CD4-positive, alpha-beta T cell treated with Interleukin-15 for 4 hours (primary cell): ENCODE measurements at regions not wholly inside any gene's neighbourhood (a gene's known extent, or its start where the extent isn't known, plus 50 kb on each side); places are given as distances from the start of the nearest gene placed in this dataset.
"Not testable (repeated sequence)": the region's sequence is repeated elsewhere in the genome, so short reads cannot be mapped to it uniquely, and the experiment has no call there.

Source experiments
- DNase-seq: peaks from one replicate; pipeline ENCODE4 v3.0.0-alpha.2; 2020; ENCODE audit warnings: low spot score

DNA sequence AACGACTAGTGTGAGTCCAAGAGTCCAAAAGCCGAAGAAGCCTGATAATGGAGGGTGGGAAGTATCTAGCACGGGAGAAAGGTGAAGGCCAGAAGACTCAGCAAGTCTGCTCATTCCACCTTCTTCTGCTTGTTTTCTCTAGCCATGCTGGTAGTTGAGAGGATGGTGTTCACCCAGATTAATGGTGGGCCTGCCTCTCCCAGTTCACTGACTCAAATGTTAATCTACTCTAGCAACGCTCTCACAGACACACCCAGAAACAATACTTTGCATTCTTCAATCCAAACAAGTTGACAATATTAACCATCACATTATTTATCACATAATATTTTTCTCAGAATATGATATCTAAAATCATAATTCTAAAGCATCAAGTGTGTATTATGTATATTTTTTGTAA lies 1055.1 kb upstream of the PCDH10 start:
- no peak for DNase-seq

- DNase-seq = no peak
Measured at GRCh38 chr4:132097041-132097440, 1052.1 kb upstream of the PCDH10 start.

GRCh38 chr4:132101526-132101925 lies 1047.6 kb upstream of the PCDH10 start:
- DNase-seq = no peak

GRCh38 chr4:132108784-132109183 lies 1040.3 kb upstream of the PCDH10 start:
- DNase-seq = no peak

DNA sequence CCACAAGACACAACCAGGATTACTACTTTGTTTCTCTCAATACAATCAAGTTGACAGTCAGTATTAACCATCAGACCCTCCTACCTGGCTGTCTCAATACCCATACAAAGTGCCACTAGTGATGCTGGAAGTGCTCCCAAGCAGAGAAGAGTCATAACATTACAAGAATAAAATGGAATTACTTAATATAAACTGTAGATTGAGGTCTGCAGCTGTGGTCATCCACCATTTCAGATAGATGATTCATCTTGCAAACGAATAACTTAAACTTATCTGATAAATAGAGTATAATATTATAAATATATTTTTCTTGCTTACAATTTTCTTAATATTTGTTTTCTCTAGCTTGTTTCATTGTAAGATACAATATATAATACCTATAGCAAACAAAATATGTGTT lies 1034.2 kb upstream of the PCDH10 start:
- no peak for DNase-seq

DNA sequence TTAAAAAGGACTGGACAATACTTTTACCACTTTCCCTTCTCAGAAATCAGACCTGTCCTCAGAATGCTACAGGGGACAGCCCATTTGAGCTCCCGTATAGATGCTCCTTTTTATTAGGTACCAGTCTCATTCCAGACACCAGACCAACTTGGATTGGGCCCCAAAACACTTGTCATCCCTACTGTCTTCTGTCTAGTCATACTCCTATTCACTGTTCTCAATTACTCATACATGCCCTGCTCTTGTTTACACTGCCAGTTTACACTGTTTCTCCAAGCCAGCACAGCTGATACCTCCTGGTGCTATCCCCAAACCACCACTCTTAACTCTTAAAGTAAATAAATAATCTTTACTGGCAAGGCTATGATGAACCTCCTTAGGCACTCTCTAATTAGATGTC lies 1026.4 kb upstream of the PCDH10 start:
- not testable (repeated sequence) for DNase-seq

DNA sequence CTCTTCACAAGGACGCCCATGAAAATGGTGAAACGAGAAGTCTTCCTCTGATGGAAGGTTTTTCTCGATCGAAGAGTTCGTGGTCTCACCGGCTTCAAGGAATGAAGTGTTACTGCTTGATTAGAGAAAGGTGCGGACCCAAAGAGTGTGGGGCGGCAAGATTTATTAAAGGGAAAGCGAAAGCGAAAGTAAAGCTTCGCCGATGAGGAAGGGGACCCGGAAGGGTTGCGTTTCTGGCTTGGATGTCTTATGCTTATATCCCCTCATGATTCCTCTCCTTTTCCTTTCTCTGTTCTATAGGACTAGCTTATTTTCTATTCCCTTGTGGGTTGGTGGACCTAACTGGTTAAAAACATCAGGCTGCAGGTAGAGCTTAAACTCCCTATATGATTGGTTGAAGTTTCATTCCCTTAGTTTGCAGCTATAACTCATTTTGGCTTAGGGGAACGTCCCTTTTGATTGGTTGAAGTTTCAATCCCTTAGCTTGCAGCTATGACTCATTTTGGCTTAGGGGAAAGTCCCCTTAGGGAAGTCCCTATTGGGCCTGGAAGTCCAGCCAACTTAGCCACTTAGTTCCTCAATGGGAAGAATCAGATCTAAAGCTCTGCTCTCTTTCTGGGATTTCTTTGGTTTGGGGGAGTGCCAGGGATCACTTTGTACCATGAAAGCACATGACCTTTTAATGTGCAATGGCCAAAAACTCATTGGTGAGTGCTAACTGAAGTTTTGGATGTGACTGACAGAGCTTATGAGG lies 1025.0 kb upstream of the PCDH10 start:
- DNase-seq = no peak

DNA sequence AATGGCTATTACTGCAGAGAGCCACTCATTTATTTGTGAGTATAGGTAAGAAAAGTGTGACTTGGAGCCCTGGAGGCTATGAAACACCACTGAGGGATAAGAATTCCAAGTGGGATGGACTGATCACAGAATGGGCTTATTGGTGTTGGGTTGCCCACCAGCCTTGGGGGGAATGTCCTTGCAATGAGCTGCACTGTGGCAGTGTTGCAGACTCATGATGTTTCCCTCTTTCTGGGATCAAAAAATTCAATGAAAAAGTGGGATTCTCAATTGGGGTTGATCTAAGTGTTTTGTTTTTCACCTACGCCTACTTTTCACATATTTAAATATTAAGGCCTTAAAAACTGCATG lies 1024.5 kb upstream of the PCDH10 start:
- no peak for DNase-seq

DNA sequence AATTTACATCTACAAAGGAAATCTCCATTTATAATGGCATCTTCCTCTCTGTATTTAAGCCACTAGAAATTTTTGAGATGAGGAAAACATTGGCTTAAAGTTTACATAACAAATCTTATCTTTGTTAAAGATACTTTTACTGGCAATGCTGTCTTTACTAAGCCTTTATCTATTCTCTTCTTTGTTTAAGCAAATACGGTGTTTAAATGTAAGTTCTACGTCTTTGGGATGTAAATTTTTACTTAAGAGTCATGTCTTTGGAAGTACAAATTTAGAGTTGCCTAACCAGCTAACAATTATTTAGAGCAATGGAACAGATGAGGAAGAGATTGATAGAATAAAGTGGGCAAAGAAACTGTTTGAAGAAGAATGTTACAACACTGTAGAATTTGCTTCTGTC lies 1024.0 kb upstream of the PCDH10 start:
- no peak for DNase-seq

GRCh38 chr4:132132433-132132832 lies 1016.7 kb upstream of the PCDH10 start:
- no peak for DNase-seq

DNA sequence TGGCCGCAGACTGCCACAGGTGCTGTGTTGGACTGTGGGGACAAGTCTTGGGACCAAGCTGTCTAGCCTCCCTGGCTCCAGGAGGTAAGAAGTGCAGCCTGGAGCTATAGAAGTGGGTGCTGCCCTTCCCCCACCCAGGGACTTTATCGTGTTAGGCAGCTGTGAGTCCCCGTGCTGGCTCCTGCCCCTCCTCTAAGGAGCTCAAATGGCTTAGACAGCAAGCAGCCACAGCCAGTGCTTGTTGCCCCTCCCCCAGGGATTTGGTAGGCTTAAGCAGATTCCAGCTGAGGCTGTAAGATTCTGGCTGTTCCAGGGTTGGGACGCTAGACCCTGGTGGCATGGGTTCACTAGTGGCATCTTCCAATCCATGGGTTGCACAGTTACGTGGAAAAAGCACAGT lies 979.4 kb upstream of the PCDH10 start:
- no peak for DNase-seq

- no peak for DNase-seq
Measured at GRCh38 chr4:132180020-132180427, 969.1 kb upstream of the PCDH10 start.

DNA sequence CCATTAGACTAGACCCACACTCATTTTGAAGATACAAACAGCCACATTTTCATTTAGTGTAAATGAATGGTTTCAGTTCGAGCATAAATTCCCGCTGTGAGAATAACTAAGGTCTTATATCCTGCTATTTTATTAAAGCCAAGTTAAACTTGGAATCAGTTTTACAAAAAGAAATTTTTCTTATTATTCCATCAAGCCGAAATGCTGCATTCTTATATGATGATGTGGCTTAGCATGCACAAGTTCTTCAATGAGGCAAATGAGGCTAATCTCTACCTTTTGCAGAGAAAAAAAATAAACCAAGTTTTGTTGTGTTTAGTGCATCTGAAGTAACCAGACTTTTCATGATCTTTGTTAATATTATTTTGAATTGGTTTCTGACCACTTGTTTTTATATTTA lies 953.9 kb upstream of the PCDH10 start:
- DNase-seq = no peak

GRCh38 chr4:132203618-132204017 lies 945.5 kb upstream of the PCDH10 start:
- DNase-seq = no peak

GRCh38 chr4:132214519-132214918 lies 934.6 kb upstream of the PCDH10 start:
- DNase-seq = no peak

DNA sequence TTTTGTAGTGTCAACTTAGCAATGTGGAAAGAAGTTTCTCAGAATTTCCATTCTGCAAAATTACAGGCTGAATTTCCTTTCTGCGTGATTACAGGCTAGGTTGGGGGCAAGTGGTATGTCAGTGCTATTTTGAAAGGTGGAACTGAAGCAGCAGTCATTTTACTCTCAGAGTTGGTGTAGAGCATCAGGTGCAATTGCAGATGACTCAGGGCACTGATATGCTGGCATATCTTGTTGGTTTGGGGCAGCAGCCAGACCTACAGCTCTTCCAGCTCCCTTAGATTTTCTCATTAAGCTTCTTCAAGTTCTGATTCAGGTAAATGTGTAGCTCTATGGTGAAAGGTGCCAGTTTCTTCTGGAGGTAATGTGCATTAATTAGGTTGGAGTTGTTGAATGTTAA lies 930.7 kb upstream of the PCDH10 start:
- no peak for DNase-seq

DNA sequence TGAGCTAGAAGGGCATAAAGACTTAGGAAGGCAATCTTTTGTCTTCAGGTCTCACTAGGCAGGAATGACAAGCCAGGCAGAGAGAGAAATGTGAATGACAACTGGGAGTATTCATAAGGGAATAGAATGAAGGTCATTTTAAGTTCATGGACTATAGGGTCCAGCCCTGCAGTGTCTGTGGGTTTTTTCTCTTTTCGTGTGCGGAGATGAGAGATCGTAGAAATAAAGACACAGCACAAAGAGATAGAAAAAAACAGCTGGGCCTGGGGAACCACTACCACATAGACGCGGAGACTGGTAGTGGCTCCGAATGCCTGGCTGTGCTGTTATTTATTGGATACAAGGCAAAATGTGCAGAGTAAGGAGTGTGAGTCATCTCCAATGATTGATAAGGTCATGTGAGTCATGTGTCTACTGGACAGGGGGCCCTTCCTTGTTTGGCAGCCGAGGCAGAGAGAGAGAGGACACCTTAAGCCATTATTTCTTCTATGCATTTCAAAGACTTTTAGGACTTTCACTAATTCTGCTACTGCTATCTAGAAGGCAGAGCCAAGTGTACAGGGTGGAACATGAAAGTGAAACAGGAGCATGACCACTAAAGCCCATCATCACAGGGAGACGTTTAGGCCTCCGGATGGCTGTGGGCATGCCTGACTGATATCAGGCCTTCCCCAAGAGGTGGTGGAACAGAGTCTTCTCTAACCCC lies 921.8 kb upstream of the PCDH10 start:
- DNase-seq = no peak

DNA sequence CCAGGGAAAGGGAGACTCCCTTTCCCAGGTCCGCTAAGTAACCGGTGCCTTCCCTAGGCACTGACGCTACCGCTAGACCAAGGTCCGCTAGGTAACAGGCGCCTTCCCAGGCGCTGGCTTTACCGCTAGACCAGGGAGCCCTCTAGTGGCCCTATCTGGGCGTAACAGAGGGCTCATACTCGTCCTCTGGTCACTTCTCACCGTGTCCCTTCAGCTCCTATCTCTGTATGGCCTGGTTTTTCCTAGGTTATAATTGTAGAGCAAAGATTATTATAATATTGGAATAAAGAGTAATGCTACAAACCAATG lies 921.3 kb upstream of the PCDH10 start:
- not testable (repeated sequence) for DNase-seq

DNA sequence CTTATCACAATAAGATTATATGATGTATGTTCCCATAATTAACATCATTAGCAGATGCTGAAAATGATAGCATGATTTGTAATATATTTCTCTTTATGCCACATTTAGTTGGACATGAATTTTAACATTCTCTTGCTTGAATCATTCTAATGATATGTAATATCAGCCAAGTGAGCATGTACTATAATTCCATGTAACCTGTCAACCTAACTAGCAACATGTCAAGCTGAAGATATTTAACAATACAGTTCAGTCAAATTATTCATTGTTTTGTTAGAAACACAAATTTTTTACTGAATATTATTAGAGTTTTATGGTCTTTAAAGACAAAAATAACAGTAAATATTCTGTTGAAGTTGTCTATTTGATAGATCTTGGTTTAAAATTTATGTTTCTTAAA lies 920.4 kb upstream of the PCDH10 start:
- no peak for DNase-seq

- no peak for DNase-seq
Measured at GRCh38 chr4:132230025-132230424, 919.1 kb upstream of the PCDH10 start.

- no peak for DNase-seq
Measured at GRCh38 chr4:132238697-132239096, 910.4 kb upstream of the PCDH10 start.

DNA sequence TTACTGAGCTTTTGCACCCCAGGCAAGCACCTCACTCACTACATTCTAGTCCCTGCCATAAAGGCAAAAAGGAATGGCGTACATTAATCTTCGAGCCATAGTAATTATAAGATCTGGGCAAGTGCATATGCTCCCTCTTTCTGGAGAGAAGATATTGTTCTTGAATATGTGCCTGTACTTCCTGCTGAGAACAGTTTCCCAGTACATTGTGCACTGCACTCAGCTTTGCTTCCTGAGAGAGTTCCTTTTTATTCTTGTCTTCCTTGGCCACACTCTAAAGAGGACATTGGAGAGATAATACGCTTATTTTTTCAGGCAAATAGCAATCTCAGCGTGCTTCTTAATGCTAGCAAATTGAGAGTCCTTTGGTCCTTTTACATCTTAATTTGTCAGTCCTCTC lies 909.0 kb upstream of the PCDH10 start:
- DNase-seq = no peak

GRCh38 chr4:132245319-132245718 lies 903.8 kb upstream of the PCDH10 start:
- DNase-seq = no peak

DNA sequence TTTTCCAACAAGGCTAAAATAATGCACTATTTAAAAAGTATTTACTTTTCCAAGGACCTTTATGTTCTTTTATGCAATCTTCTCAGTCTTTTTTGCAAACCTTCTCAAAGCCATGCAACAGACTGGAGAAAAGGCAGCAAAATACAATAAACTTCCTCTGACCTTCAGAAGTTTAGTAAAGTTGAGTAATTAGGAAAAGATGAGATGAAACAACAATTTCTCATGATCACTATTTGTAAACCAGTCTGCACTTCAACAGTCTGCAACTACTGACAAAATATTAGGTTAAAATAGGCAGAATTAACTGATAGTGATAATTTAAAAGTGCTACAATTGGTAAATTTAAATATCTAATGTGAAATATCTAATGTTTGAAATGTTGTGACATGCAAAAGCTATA lies 884.9 kb upstream of the PCDH10 start:
- no peak for DNase-seq
